T-helper 2 cell (primary cell): ENCODE measurements at regions not wholly inside any gene's neighbourhood (a gene's known extent, or its start where the extent isn't known, plus 50 kb on each side); places are given as distances from the start of the nearest gene placed in this dataset.
"Not testable (repeated sequence)": the region's sequence is repeated elsewhere in the genome, so short reads cannot be mapped to it uniquely, and the experiment has no call there.

ENCODE experiments used
- DNase-seq, 5 experiments: peaks; one replicate each; pipeline versions ENCODE4 v3.0.0 to v3.0.0-alpha.2; 2012 to 2022

GRCh38 chr6:134420614-134421181 is 102.8 kb upstream of the SGK1 start:
- DNase-seq, result no peak

DNA sequence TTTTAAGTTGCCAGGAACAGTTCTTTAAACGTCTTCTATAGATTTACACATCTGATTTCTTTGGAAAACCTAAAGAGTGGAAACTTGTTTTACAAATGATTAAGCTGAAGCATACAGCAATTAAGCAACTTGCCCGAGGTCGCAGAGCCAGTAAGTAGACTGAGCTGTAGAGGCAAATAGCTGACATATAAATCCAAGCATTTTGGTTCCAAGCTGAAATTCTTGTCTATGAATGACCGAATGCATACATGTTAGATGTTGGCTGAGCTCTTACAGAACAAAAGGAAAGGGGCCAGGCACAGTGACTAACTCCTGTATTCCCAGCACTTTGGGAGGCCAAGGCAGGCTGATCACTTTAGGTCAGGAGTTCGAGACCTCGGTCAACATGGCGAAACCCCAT is 101.8 kb upstream of the SGK1 start:
- DNase-seq, result no peak

DNA sequence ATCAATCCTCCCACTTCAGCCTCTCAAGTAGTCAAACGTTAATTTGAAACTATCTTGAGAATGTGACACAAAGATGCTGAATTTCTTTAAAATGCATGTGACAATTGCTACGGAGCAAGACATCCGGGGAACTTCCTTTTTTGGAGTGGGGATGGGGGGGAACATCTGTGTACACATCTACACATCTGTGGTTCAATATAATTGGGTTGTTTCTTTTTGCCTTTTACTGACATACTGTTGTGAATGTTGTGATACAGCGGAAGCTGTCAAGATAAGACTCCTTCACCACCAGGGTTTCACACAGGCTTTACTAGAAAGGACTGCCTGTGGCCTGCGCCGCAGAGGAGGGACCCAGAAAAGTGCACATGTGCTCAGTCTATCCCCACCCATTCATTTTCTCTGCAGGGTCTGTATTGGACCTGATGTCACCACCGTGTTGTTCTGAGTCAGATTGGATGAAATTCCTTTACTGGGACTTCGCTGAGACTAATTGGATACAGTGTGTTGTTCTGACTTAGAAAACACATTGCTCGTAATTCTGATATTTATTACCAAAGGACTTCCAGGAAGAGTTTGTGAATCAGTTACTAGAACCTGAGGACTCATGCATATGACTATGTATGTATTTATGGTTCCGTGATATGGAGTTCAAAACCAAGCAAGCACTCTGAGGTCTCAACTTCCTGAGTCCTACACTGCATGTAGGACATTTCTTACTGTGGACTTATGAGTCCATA is 98.7 kb upstream of the SGK1 start:
- DNase-seq, result peak in 1 of 5 experiments; percentile 61

DNA sequence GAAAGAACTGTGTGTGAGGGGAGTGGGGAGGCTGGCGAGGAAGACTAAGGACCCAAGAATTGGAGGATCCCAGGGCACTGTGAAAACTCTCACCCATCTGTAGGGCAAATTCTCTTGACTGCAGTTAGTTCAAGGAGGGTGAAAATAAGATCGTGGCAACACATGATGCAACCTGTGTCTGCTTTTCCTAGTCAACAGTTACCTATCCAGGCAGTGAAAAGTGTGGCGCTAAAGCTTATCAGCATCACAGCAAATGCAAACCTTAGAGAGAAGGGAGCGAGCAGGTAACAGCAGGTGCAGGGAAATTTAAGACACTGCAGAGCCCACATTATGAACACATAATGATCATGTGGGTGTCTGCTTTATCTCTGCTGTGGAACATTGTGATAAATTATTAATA is 97.7 kb upstream of the SGK1 start:
- DNase-seq, result no peak

GRCh38 chr6:134415194-134415593 is 97.3 kb upstream of the SGK1 start:
- no peak for DNase-seq

- DNase-seq, result no peak
Observed at GRCh38 chr6:134414793-134415192, 96.9 kb upstream of the SGK1 start.

GRCh38 chr6:134413241-134413643 is 95.3 kb upstream of the SGK1 start:
- no peak for DNase-seq

DNA sequence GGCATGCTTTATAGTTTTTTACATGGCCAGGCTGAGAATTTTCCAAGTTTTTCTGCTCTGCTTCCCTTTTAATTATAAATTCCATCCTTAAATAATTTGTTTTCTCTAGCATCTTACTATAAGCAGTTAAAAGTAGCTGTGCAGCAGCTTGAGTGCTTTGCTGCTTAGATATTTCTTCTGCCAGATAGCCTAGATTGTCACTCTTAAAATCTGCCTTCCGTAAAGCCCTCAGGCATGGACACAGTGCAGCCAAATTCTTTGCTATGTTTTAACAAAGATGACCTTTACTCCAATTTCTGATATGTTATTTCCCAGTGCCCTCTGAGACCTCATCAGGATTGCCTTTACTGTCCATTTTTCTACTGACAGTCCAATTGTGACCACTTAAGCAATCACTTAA is 92.6 kb upstream of the SGK1 start:
- no peak for DNase-seq

- DNase-seq, result no peak
Observed at GRCh38 chr6:134407791-134408190, 89.9 kb upstream of the SGK1 start.

DNA sequence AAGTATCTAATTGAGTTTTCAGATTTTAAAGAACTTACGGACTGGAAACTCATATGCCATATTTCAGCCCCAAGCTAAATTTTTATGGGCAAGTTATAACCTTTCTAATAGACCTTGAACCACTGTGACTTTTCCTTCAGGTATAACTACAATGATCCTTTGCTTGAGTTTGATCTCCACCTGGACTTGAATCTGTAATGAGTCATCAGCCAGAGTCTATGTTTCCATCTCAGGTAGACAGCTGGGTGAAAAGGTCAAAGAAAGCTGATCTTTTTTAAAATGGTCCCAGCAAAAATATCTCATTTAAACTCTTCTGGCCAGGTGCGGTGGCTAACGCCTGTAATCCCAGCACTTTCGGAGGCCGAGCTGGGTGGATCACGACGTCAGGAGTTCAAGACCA is 88.4 kb upstream of the SGK1 start:
- DNase-seq, result no peak

GRCh38 chr6:134405386-134406087 is 87.6 kb upstream of the SGK1 start:
- DNase-seq, result no peak

DNA sequence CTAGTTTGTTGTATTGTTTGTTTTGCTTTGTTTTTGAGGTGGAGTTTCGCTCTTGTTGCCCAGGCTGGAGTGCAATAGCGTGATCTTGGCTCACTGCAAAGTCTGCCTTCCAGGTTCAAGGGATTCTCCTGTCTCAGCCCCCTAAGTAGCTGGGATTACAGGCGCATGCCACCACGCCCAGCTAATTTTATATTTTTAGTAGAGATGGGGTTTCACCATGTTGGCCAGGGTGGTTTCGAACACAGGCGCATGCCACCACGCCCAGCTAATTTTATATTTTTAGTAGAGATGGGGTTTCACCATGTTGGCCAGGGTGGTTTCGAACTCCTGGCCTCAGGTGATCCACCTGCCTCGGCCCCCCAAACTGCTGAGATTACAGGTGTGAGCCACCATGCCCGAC is 85.4 kb upstream of the SGK1 start:
- not testable (repeated sequence) for DNase-seq

- DNase-seq, result no peak
Observed at GRCh38 chr6:134402372-134402984, 84.6 kb upstream of the SGK1 start.

DNA sequence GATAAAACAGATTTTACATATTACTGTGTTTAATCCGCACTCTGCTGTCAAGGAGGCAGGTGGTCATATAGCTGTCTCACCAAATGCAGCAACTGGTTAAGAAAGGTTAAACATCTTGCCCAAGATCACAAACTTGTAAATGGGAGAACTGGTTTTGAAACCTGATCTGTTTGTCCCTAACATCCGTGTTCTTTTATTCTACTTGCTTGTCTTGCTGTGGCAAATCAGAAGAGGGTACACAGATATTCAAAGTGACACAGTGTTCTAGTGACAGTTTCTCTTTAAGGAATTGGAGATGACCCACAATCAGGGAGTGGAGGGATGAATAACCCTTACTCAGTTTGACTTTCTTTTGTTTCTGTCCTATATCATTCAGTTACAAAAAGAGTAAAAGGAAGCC is 83.0 kb upstream of the SGK1 start:
- DNase-seq, result no peak

GRCh38 chr6:134398453-134398852 is 80.5 kb upstream of the SGK1 start:
- no peak for DNase-seq

GRCh38 chr6:134397676-134398075 is 79.8 kb upstream of the SGK1 start:
- DNase-seq, result no peak

DNA sequence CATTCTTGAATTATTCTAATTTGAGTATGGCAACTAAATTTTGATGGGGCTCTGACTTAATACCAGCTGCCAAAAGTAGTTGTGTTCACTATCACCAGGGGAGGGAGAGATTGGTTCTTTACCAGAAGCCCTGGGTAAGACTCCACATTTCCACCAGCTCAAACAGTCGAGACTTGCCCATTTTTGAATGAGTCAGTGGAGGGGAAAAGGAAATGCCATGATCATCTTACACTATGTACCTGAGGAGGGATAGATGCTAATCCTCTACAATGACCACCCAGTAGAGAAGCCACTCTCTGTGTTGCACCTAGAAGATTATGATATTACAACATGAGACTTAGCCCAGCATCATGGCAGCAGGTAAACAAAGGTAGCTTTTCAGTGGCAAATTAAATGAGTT is 77.0 kb upstream of the SGK1 start:
- DNase-seq, result no peak

GRCh38 chr6:134394208-134394607 is 76.3 kb upstream of the SGK1 start:
- DNase-seq, result no peak

DNA sequence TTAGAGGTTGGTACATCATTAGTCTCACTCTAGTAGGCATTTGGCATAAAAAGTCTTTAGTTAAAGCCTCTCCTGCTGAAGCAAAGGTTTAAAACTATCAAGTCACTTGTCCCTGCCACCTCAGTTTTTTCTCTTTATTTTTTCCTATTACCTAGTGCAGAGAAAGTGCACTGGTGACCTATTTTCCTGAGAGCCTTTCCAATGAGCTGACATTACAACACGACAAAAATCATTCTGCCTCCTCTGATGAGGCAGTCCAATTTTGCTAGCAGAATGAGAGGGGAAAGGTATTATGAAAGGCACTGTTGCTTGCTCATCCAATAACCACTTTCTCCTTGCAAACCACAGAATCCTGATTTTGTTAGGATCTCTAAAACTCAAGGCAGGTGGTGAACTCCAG is 73.3 kb upstream of the SGK1 start:
- DNase-seq, result no peak

- DNase-seq, result no peak
Observed at GRCh38 chr6:134389658-134390057, 71.7 kb upstream of the SGK1 start.

GRCh38 chr6:134389129-134389528 is 71.2 kb upstream of the SGK1 start:
- no peak for DNase-seq

- not testable (repeated sequence) for DNase-seq
Observed at GRCh38 chr6:134386482-134386881, 68.6 kb upstream of the SGK1 start.

DNA sequence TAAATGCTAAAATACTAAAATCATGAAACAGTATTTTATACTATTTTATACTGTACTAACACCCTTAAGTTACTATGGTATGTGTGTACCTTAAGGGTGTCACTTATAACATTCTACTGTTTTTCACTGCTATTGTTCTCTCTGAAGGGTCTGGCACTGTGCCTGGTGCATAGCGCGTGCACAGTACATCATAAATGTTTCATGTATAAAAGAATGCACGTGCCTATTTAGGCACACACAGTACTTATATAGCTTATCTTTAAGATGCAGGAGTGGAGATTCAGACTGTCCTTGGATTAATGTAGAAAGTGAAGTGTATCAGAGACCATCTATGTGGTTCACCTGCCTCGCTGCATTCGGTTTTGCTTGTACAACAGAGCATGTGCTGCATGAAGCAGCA is 64.0 kb upstream of the SGK1 start:
- DNase-seq, result no peak

GRCh38 chr6:134379599-134379998 is 61.7 kb upstream of the SGK1 start:
- DNase-seq, result no peak
